ENCODE measurements at regions not wholly inside any gene's neighbourhood (a gene's known extent, or its start where the extent isn't known, plus 50 kb on each side); places are given as distances from the start of the nearest gene placed in this dataset.

DNA sequence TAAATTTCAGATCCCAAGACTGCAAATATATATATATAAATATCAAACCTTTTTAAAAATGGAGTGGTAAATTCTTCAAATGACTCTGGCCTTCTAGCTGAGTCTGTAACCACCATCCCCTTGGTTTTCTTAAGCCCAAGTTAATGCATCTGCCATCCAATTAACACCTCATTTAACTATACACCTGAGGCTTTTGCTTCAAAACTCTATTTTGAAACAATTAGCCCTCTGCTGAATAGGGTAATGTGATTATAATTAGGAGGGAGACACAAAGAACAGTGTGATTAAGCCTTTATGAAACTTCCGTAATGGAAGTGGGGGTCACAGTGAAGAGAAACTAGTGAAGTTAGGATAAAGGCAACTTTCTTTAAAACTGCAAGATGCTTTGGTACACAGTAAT lies 83.6 kb downstream of the GPR37 start:
- TF ChIP-seq, protein P1, sequence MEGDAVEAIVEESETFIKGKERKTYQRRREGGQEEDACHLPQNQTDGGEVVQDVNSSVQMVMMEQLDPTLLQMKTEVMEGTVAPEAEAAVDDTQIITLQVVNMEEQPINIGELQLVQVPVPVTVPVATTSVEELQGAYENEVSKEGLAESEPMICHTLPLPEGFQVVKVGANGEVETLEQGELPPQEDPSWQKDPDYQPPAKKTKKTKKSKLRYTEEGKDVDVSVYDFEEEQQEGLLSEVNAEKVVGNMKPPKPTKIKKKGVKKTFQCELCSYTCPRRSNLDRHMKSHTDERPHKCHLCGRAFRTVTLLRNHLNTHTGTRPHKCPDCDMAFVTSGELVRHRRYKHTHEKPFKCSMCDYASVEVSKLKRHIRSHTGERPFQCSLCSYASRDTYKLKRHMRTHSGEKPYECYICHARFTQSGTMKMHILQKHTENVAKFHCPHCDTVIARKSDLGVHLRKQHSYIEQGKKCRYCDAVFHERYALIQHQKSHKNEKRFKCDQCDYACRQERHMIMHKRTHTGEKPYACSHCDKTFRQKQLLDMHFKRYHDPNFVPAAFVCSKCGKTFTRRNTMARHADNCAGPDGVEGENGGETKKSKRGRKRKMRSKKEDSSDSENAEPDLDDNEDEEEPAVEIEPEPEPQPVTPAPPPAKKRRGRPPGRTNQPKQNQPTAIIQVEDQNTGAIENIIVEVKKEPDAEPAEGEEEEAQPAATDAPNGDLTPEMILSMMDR (IDR thresholded peaks at IDR 0.05; ENCODE audit: insufficient read depth, low read length, missing control alignments): no peak
- ChIA-PET CTCF (no interaction called here), POLR2A (no interaction called here)
- DNase-seq (ENCODE audit: low read depth, low spot score): no peak
- no peak overlapping the region for H3K4me3 ChIP-seq (ENCODE audit: low read depth, low read length)

DNA sequence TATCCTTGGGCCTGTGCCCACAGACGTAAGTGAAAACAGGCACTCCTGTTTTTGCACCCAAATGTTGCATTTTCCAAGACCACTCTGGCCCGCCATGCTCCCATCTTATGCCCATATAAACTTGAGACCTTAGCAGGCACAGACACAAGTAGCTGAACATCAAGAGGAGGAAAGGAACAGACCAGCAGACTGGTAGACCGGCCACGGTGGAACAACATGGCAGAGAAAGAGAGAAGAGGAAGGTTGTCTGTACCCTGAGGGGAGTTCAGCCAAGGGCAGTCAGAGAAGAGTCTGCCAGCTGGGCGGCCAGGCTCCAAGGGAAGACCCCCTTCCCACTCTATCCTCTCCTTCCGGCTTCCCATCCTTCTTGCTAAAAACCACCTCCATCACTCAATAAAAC lies 85.3 kb downstream of the GPR37 start:
- TF ChIP-seq, protein P1 (IDR thresholded peaks at IDR 0.05; ENCODE audit: insufficient read depth, low read length, missing control alignments): no peak
- CTCF ChIA-PET: no interaction called here

DNA sequence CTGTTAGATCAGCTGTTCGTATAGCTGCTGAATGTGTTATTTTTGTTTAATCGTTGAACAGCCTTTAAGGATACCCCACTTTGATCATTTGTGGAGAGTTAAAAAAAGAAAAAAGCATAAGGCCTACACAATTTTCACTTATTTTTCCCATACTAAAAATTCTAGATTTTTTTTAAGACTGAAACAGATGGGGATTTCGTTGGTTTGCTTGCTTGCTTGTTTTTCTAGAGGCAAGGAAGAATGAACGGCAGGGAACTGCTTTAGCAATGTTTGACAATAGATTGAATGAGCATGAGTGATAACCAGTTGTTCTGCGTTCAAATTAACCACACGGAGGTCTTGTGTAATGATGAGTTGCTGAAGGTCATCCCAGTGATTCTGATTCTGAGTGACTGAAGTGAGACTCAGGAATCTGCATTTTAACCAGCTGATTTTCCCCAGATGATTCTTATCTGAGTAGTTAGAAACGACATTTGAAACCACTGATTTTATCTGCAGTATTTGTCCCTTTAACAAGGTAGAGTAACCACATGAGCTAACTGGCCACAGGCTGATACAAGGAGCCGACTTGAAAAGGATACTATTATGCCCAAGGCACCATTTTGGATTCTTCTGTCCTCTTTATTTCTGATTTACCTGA lies 85.9 kb downstream of the GPR37 start:
- DNase-seq (ENCODE audit: low read depth, low spot score): no peak

More for the DNA sequence above, 85.3 kb downstream of the GPR37 start:
- POLR2A ChIA-PET: no interaction called here
- H3K4me3 ChIP-seq (ENCODE audit: low read depth, low read length): no peak overlapping the region
- no peak for DNase-seq (ENCODE audit: low read depth, low spot score)

DNA sequence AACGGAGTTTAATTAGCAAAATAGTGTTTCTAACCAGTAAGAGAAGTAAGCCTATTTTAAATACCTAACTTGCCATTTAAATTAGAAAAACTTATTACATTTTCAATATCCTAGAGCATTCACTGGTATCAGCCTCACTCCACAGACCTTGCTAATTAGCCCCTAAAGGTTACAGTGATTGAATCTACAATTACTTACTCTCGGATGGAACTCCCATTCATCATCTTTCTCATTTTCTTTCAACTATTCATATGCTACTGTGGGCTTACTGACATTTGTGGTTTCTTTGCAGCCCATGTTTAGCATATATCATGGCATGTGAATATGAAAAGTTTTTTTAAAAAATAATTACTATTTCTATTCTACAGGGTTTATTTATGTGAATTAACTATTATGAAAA lies 86.4 kb downstream of the GPR37 start:
- ChIA-PET CTCF (no interaction called here), POLR2A (no interaction called here)
- H3K4me3 ChIP-seq (ENCODE audit: low read depth, low read length): no peak overlapping the region
- TF ChIP-seq, protein P1 (IDR thresholded peaks at IDR 0.05; ENCODE audit: insufficient read depth, low read length, missing control alignments): no peak
- DNase-seq (ENCODE audit: low read depth, low spot score): no peak

More for the DNA sequence above, 85.9 kb downstream of the GPR37 start:
- H3K4me3 ChIP-seq (ENCODE audit: low read depth, low read length): no peak overlapping the region
- ChIA-PET CTCF (no interaction called here), POLR2A (no interaction called here)
- TF ChIP-seq, protein P1 (IDR thresholded peaks at IDR 0.05; ENCODE audit: insufficient read depth, low read length, missing control alignments): no peak

DNA sequence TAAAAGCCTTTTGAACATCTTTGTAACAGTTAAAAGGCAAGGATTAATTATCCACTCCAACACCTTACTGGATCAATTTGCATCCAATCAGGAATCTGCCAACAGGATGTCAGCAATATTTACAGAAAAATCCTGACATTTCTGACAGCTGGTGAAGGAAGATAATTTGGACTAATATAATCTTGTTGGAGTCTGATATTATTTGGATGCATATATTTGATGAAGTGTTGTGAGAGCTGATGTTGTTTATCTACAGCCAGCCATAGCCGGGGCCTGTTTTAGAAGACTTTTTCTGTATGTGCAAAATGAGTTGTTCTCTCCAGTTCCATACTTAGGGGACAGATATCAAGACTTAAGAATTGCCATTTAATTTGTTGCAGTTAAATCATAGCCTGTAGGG lies 91.1 kb downstream of the GPR37 start:
- TF ChIP-seq, protein P1 (IDR thresholded peaks at IDR 0.05; ENCODE audit: insufficient read depth, low read length, missing control alignments): no peak
- no peak overlapping the region for H3K4me3 ChIP-seq (ENCODE audit: low read depth, low read length)
- POLR2A ChIA-PET: no interaction called here
- CTCF ChIA-PET: no interaction called here
- no peak for DNase-seq (ENCODE audit: low read depth, low spot score)

DNA sequence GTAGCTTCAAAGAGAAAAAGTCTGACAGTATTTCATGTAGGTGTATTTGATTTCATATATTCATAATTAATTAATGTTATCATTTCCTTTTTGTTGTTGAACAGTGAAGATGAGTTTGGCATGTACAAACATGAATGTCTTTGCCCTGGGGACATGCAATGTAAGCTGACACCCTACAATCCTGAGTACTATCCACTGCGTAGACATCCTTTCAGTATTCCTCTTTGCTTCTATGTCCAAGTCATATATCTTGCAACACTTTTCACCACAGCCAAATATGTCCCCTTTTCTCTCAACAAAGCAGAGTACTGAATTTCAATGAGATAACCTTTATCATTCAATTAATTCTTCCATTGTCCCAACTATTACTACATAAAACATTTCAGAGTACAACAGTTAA lies 93.6 kb downstream of the GPR37 start:
- ChIA-PET POLR2A (no interaction called here), CTCF (no interaction called here)
- TF ChIP-seq, protein P1 (IDR thresholded peaks at IDR 0.05; ENCODE audit: insufficient read depth, low read length, missing control alignments): no peak
- no peak overlapping the region for H3K4me3 ChIP-seq (ENCODE audit: low read depth, low read length)
- DNase-seq (ENCODE audit: low read depth, low spot score): no peak

Data from AG04449 (cell line).